GM06990 (cell line): ENCODE measurements at regions not wholly inside any gene's neighbourhood (a gene's known extent, or its start where the extent isn't known, plus 50 kb on each side); places are given as distances from the start of the nearest gene placed in this dataset.
A peak's percentile ranks its signal among the peaks of the same experiment; 100 is the strongest.

Source experiments
- DNase-seq: peaks from one replicate; pipeline ENCODE4 v3.0.0-alpha.2; 2011; ENCODE audit not compliant: insufficient read length; ENCODE audit errors: extremely low read depth
- H3K27me3 ChIP-seq: replicated peaks from 2 replicates; pipeline ENCODE4 v1.6.0; 2011; ENCODE audit warnings: low read length; ENCODE audit not compliant: control insufficient read depth, insufficient read depth
- H3K36me3 ChIP-seq: 2 replicates; pipeline ENCODE4 v1.5.1; 2011; ENCODE audit warnings: low read length; ENCODE audit not compliant: control insufficient read depth, insufficient read depth
- H3K4me3 ChIP-seq: replicated peaks from 2 replicates; pipeline ENCODE4 v1.5.1; 2011; ENCODE audit warnings: low read depth, mild to moderate bottlenecking, control low read depth, low read length
- TF ChIP-seq, protein P1 (sequence below): IDR thresholded peaks from 2 replicates; pipeline ENCODE4 v1.5.1; 2011; ENCODE audit warnings: low read length, control low read depth, mild to moderate bottlenecking, inconsistent platforms; ENCODE audit not compliant: insufficient read depth, poor library complexity, severe bottlenecking

GRCh38 chr10:81116201-81116600 lies 578.5 kb downstream of the SH2D4B start:
- no peak for DNase-seq
- TF ChIP-seq, protein P1, sequence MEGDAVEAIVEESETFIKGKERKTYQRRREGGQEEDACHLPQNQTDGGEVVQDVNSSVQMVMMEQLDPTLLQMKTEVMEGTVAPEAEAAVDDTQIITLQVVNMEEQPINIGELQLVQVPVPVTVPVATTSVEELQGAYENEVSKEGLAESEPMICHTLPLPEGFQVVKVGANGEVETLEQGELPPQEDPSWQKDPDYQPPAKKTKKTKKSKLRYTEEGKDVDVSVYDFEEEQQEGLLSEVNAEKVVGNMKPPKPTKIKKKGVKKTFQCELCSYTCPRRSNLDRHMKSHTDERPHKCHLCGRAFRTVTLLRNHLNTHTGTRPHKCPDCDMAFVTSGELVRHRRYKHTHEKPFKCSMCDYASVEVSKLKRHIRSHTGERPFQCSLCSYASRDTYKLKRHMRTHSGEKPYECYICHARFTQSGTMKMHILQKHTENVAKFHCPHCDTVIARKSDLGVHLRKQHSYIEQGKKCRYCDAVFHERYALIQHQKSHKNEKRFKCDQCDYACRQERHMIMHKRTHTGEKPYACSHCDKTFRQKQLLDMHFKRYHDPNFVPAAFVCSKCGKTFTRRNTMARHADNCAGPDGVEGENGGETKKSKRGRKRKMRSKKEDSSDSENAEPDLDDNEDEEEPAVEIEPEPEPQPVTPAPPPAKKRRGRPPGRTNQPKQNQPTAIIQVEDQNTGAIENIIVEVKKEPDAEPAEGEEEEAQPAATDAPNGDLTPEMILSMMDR: no peak
- H3K4me3 ChIP-seq: no peak overlapping the region
- H3K27me3 ChIP-seq: no peaks in the 10 kb centered on the region
- H3K36me3 ChIP-seq: no peaks in the 10 kb centered on the region

DNA sequence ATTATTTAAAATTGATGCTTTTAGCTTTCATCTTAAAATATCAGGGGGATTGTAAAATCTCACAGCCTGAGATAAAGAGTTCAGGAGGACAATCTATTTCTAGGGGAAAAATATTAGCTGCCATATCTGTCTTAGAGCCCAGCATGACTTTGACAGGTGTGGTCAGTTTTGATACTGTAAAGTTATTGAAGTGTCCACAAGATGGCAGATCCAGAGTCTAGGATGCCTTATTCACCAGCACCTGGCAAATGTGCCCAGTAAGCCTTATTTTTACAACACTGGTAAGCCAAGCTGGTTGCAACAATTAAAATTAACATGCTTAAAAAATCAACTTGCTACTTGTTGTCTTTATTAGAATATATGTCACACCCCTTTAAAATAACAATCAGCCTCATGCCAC lies 579.3 kb downstream of the SH2D4B start:
- TF ChIP-seq, protein P1: no peak
- H3K36me3 ChIP-seq: no peaks in the 10 kb centered on the region
- no peaks in the 10 kb centered on the region for H3K27me3 ChIP-seq
- no peak for DNase-seq
- no peak overlapping the region for H3K4me3 ChIP-seq

DNA sequence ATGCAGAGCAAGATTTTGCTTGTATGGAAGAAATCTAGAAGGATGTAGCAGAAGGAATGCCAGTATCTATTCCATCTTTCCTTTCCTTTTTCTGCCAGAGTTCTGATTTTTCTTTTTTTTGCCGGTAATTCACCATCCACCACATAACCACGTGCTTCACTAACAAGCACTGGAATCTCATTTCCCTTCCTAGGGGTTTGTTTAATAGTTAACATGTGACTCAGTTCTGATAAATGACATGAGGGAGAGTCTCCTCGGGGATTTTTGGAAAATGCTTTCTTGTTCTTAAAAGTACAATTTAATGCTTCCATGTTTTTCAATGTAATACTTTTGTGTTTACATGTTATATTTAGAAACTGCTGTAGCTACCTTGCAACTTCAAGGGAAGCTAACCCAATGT lies 590.2 kb downstream of the SH2D4B start:
- no peaks in the 10 kb centered on the region for H3K27me3 ChIP-seq
- DNase-seq: no peak
- TF ChIP-seq, protein P1: no peak
- H3K36me3 ChIP-seq: no peaks in the 10 kb centered on the region
- H3K4me3 ChIP-seq: no peak overlapping the region

- Histone ChIP-seq H3K36me3 (no peaks in the 10 kb centered on the region), H3K4me3 (no peak overlapping the region), H3K27me3 (no peaks in the 10 kb centered on the region)
- TF ChIP-seq, protein P1: no peak
- DNase-seq: no peak
Measured at GRCh38 chr10:81130014-81130413, 592.3 kb downstream of the SH2D4B start.

DNA sequence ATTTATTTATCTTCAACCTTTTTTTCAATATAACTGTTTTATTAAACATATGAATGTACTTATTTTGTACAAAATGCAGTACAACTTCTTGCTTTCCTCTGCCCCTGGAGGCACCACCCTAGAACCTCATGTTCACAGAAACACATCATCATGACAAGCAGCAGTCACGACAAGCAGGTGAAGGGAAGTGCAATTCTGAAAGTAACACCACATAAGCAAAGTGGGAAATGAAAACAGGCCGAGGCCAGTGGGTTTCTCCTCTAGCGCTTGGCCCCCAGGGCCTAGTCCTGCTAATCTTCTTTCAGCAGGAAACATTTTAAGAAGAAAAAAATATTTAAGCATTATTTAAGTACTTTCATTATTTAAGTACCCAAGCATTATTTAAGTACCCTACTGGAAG lies 598.1 kb downstream of the SH2D4B start:
- H3K27me3 ChIP-seq: no peaks in the 10 kb centered on the region
- DNase-seq: peak; percentile 30
- H3K36me3 ChIP-seq: no peaks in the 10 kb centered on the region
- TF ChIP-seq, protein P1: no peak
- H3K4me3 ChIP-seq: no peak overlapping the region

DNA sequence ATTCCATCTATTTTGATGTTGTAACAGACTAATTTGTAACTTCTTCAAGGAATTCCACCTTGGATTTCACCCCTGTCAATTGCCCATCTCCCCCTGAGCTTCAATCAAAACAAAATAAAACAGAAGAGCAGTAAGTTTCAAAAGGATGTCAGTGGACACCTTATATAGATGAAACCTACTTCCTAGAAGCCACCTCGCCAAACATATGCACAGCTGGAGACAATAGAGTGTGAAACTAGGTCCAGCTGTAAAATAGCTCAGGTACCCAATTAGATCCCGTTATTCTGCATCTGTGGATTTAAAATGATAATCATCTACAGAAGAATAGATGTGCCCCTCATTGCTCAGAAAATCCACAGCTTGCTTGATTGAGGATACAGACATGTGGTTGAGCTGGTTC lies 598.6 kb downstream of the SH2D4B start:
- DNase-seq: no peak
- Histone ChIP-seq H3K36me3 (no peaks in the 10 kb centered on the region), H3K4me3 (no peak overlapping the region), H3K27me3 (no peaks in the 10 kb centered on the region)
- TF ChIP-seq, protein P1: no peak
